IMR-90 (cell line): ENCODE measurements at regions not wholly inside any gene's neighbourhood (a gene's known extent, or its start where the extent isn't known, plus 50 kb on each side); places are given as distances from the start of the nearest gene placed in this dataset.

Source experiments
- ATAC-seq: fragments of 200-7000 bp; cut with Tn5 transposase; 2 replicates; pipeline ENCODE4 v1.9.1; 2020; ENCODE audit warnings: low read depth, mild to moderate bottlenecking, moderate library complexity
- BruUV-seq: library from RNA; stranded (reverse); fragments of 400-500 nt; replicated peaks from 2 replicates; lab custom pipeline; 2021; lab: Mats Ljungman, UMichigan
- CTCF ChIA-PET: fragments of 300-600 bp; formaldehyde crosslinking; extraction: SDS; loops from one replicate; lab custom pipeline; 2021; ENCODE audit warnings: antibody characterized with exemption; lab: Yijun Ruan, JAX
- POLR2A ChIA-PET: fragments of 300-600 bp; sonication (Branson Sonifier 250); formaldehyde crosslinking; loops from one replicate; lab custom pipeline; 2022; ENCODE audit warnings: antibody characterized with exemption; ENCODE audit not compliant: unreplicated experiment; lab: Charles Lee
- DNase-seq: peaks from one replicate; pipeline ENCODE4 v3.0.0; 2013
- H2AFZ ChIP-seq: replicated peaks from 2 replicates; pipeline ENCODE3; 2013; ENCODE audit warnings: low read length, mild to moderate bottlenecking; ENCODE audit not compliant: poor library complexity
- H2AK5ac ChIP-seq: 2 replicates; pipeline ENCODE4 v1.6.1; 2013; ENCODE audit warnings: low read depth, low read length, inconsistent platforms
- H2AK9ac ChIP-seq: replicated peaks from 2 replicates; pipeline ENCODE3; 2013; ENCODE audit warnings: mild to moderate bottlenecking, low read depth, low read length, moderate library complexity; ENCODE audit not compliant: poor library complexity
- H2BK120ac ChIP-seq: 2 replicates; pipeline ENCODE4 v1.6.1; 2013; ENCODE audit warnings: low read depth, low read length, inconsistent platforms
- H2BK15ac ChIP-seq: 3 replicates; pipeline ENCODE4 v1.6.1; 2013; ENCODE audit warnings: low read depth, low read length, inconsistent platforms
- H2BK20ac ChIP-seq: 2 replicates; pipeline ENCODE4 v1.6.1; 2013; ENCODE audit warnings: low read depth, mild to moderate bottlenecking, inconsistent platforms, low read length, moderate library complexity
- H2BK5ac ChIP-seq: 2 replicates; pipeline ENCODE4 v1.6.1; 2013; ENCODE audit warnings: mild to moderate bottlenecking, low read depth, low read length, inconsistent platforms; ENCODE audit not compliant: poor library complexity, severe bottlenecking
- H3K14ac ChIP-seq: replicated peaks from 2 replicates; pipeline ENCODE4 v1.6.1; 2013; ENCODE audit warnings: low read depth, low read length, inconsistent platforms
- H3K18ac ChIP-seq: 2 replicates; pipeline ENCODE4 v1.6.1; 2013; ENCODE audit warnings: low read depth, low read length, control low read depth
- H3K23ac ChIP-seq: 2 replicates; pipeline ENCODE4 v1.6.1; 2013; ENCODE audit warnings: low read depth, low read length, inconsistent platforms
- H3K27ac ChIP-seq: 2 replicates; pipeline ENCODE4 v1.5.1; 2013; ENCODE audit warnings: mild to moderate bottlenecking, control low read depth, low read length; ENCODE audit not compliant: insufficient read depth
- H3K27me3 ChIP-seq: 2 replicates; pipeline ENCODE4 v1.6.1; 2013; ENCODE audit warnings: low read length; ENCODE audit not compliant: control insufficient read depth, insufficient read depth
- H3K36me3 ChIP-seq: 2 replicates; pipeline ENCODE4 v1.6.1; 2013; ENCODE audit warnings: low read length, mixed read lengths; ENCODE audit not compliant: control insufficient read depth, insufficient read depth
- H3K4ac ChIP-seq: 2 replicates; pipeline ENCODE4 v1.6.1; 2013; ENCODE audit warnings: low read depth, low read length, inconsistent platforms
- H3K4me1 ChIP-seq: 2 replicates; pipeline ENCODE4 v1.6.1; 2013; ENCODE audit warnings: low read length, mixed read lengths; ENCODE audit not compliant: control insufficient read depth, insufficient read depth
- H3K4me2 ChIP-seq: 2 replicates; pipeline ENCODE4 v1.6.1; 2013; ENCODE audit warnings: low read depth, mild to moderate bottlenecking, control low read depth, low read length, moderate library complexity
- H3K4me3 ChIP-seq: 2 replicates; pipeline ENCODE4 v1.5.1; 2013; ENCODE audit warnings: low read depth, mild to moderate bottlenecking, control low read depth, low read length, moderate library complexity; ENCODE audit not compliant: insufficient read depth
- H3K56ac ChIP-seq: 2 replicates; pipeline ENCODE4 v1.6.1; 2013; ENCODE audit warnings: low read length, inconsistent platforms; ENCODE audit not compliant: insufficient read depth; ENCODE audit errors: extremely low read depth
- H3K79me1 ChIP-seq, 2 experiments: 2 replicates each; pipeline ENCODE4 v1.6.1; 2013; ENCODE audit warnings: low read length in 2 of 2, inconsistent platforms in 1 of 2, low read depth in 1 of 2
- H3K9ac ChIP-seq: 2 replicates; pipeline ENCODE4 v1.6.1; 2013; ENCODE audit warnings: low read depth, low read length, control low read depth
- H3K9me1 ChIP-seq: 2 replicates; pipeline ENCODE4 v1.6.1; 2013; ENCODE audit warnings: low read length, inconsistent platforms; ENCODE audit not compliant: insufficient read depth
- H3K9me3 ChIP-seq: 2 replicates; pipeline ENCODE4 v1.6.1; 2013; ENCODE audit warnings: low read length; ENCODE audit not compliant: control insufficient read depth, insufficient read depth
- H4K20me1 ChIP-seq: 2 replicates; pipeline ENCODE4 v1.6.1; 2013; ENCODE audit warnings: low read length, inconsistent platforms; ENCODE audit not compliant: insufficient read depth
- H4K5ac ChIP-seq: 2 replicates; pipeline ENCODE4 v1.6.1; 2013; ENCODE audit warnings: mild to moderate bottlenecking, low read depth, low read length, control low read depth
- H4K8ac ChIP-seq, 2 experiments: 2 replicates each; pipeline ENCODE4 v1.6.1; 2013; ENCODE audit warnings: low read depth in 2 of 2, low read length in 2 of 2, control low read depth in 1 of 2, inconsistent platforms in 1 of 2
- H4K91ac ChIP-seq: 2 replicates; pipeline ENCODE4 v1.6.1; 2013; ENCODE audit warnings: low read depth, low read length, inconsistent platforms; ENCODE audit not compliant: insufficient read depth
- BHLHE40 ChIP-seq: fragments of 150-350 bp; IDR thresholded peaks from 2 replicates; pipeline ENCODE4 v1.6.1; 2016; ENCODE audit warnings: mild to moderate bottlenecking, low read depth, low read length
- CEBPB ChIP-seq: IDR thresholded peaks from 2 replicates; pipeline ENCODE4 v1.6.1; 2012; ENCODE audit warnings: low read depth, low read length, improper control_type of control experiment
- CHD1 ChIP-seq: IDR thresholded peaks from 2 replicates; pipeline ENCODE4 v1.6.1; 2012; ENCODE audit warnings: low read depth, low read length, improper control_type of control experiment
- CTCF ChIP-seq: conservative IDR thresholded peaks from 2 replicates; pipeline ENCODE4 v1.5.1; 2012; ENCODE audit warnings: mild to moderate bottlenecking, low read depth, low read length, improper control_type of control experiment
- ELK1 ChIP-seq: fragments of 150-350 bp; IDR thresholded peaks from 2 replicates; pipeline ENCODE4 v1.6.1; 2016; ENCODE audit warnings: low read depth, mild to moderate bottlenecking, low read length, moderate library complexity, borderline replicate concordance
- FOS ChIP-seq: fragments of 150-350 bp; IDR thresholded peaks from 2 replicates; pipeline ENCODE4 v1.6.1; 2016; ENCODE audit warnings: low read depth, low read length
- MAFK ChIP-seq: IDR thresholded peaks from 2 replicates; pipeline ENCODE4 v1.6.1; 2012; ENCODE audit warnings: low read depth, low read length, improper control_type of control experiment
- MAZ ChIP-seq: IDR thresholded peaks from 2 replicates; pipeline ENCODE4 v1.6.1; 2012; ENCODE audit warnings: low read depth, mild to moderate bottlenecking, low read length, improper control_type of control experiment, moderate library complexity, borderline replicate concordance
- MXI1 ChIP-seq: IDR thresholded peaks from 2 replicates; pipeline ENCODE4 v1.6.1; 2012; ENCODE audit warnings: low read depth, mild to moderate bottlenecking, low read length, moderate library complexity, borderline replicate concordance
- NFE2L2 ChIP-seq: fragments of 150-350 bp; IDR thresholded peaks from 2 replicates; pipeline ENCODE4 v1.6.1; 2016; ENCODE audit warnings: low read depth, mild to moderate bottlenecking, low read length
- POLR2A ChIP-seq: IDR thresholded peaks from 2 replicates; pipeline ENCODE4 v1.6.1; 2012; ENCODE audit warnings: mild to moderate bottlenecking, low read depth, low read length
- RAD21 ChIP-seq: IDR thresholded peaks from 2 replicates; pipeline ENCODE4 v1.6.1; 2012; ENCODE audit warnings: low read length, improper control_type of control experiment
- RCOR1 ChIP-seq: IDR thresholded peaks from 2 replicates; pipeline ENCODE4 v1.6.1; 2012; ENCODE audit warnings: mild to moderate bottlenecking, low read length, improper control_type of control experiment; ENCODE audit not compliant: insufficient replicate concordance
- RFX5 ChIP-seq: IDR thresholded peaks from 2 replicates; pipeline ENCODE4 v1.8.0; 2012; ENCODE audit warnings: low read depth, mild to moderate bottlenecking, low read length, moderate library complexity
- SMC3 ChIP-seq: fragments of 150-350 bp; IDR thresholded peaks from 2 replicates; pipeline ENCODE4 v1.6.1; 2016; ENCODE audit warnings: low read depth, mild to moderate bottlenecking, antibody characterized with exemption, low read length, moderate library complexity
- USF2 ChIP-seq: fragments of 150-350 bp; IDR thresholded peaks from 2 replicates; pipeline ENCODE4 v1.6.1; 2017; ENCODE audit warnings: mild to moderate bottlenecking, antibody characterized with exemption, low read length, low read depth
- WGBS, 2 experiments: methylation state at CpG; one replicate each; pipeline versions ENCODE4 v1.1.5 to v1.1.7; 2013; ENCODE audit warnings: missing lambda C conversion rate in 2 of 2; ENCODE audit not compliant: insufficient read length in 1 of 2; ENCODE audit errors: extremely low coverage in 2 of 2; 5-methylcytosine and 5-hydroxymethylcytosine counted together
- dilution Hi-C: fragments of 300-500 bp; cut with HindIII; formaldehyde crosslinking; loops from one replicate; pipeline ENCODE4 v1.14.3; 2018; ENCODE audit warnings: low sequenced_read_pairs; ENCODE audit not compliant: unreplicated experiment
- in situ Hi-C: fragments of 300-500 bp; cut with MboI; formaldehyde crosslinking; loops from 3 replicates; pipeline ENCODE4 v1.14.3; 2019; ENCODE audit warnings: low sequenced_read_pairs, inconsistent platforms, mixed read lengths
- intact Hi-C: fragments of 100-400 bp; cut with micrococcal nuclease; formaldehyde crosslinking; loops from 2 replicates; pipeline ENCODE4 v1.10.0; 2022

GRCh38 chr10:24091256-24091655 is 117.7 kb upstream of the KIAA1217 start:
- no CpG with 5 or more reads among the region's 2 CpGs for WGBS, 2 experiments
- POLR2A ChIA-PET, result no interaction called here
- H3K4ac ChIP-seq, result no peak overlapping the region
- H3K56ac ChIP-seq, result no peak overlapping the region
- DNase-seq, result no peak
- no peak overlapping the region for H2BK20ac ChIP-seq
- no peak for TF ChIP-seq POLR2A
- no peak for TF ChIP-seq USF2
- no peak for TF ChIP-seq MAZ
- TF ChIP-seq MXI1, result no peak
- no peak for TF ChIP-seq MAFK
- no peak for TF ChIP-seq CHD1
- TF ChIP-seq SMC3, result no peak
- no peak for TF ChIP-seq NFE2L2
- TF ChIP-seq FOS, result no peak
- TF ChIP-seq CTCF, result no peak
- TF ChIP-seq CEBPB, result no peak
- no peak for TF ChIP-seq ELK1
- no peak for TF ChIP-seq RCOR1
- no peak for TF ChIP-seq RAD21
- no peak for TF ChIP-seq RFX5
- TF ChIP-seq BHLHE40, result no peak
- no peak for ATAC-seq
- no peak overlapping the region for H3K4me2 ChIP-seq
- in situ Hi-C loops, result no loop called here
- no peak overlapping the region for H3K18ac ChIP-seq
- no peaks in the 10 kb centered on the region for H3K9me1 ChIP-seq
- no peaks in the 10 kb centered on the region for H3K36me3 ChIP-seq
- no peak overlapping the region for H2AK5ac ChIP-seq
- H3K14ac ChIP-seq, result no peak overlapping the region
- H3K23ac ChIP-seq, result no peak overlapping the region
- H2AFZ ChIP-seq, result no peak overlapping the region
- no peak overlapping the region for H2BK5ac ChIP-seq
- H3K79me1 ChIP-seq, result no peaks in the 10 kb centered on the region
- H4K91ac ChIP-seq, result no peak overlapping the region
- no peak overlapping the region for H2AK9ac ChIP-seq
- H4K8ac ChIP-seq, result no peak overlapping the region
- dilution Hi-C loops, result no loop called here
- no TSS peak for BruUV-seq
- no peaks in the 10 kb centered on the region for H3K4me1 ChIP-seq
- no peaks in the 10 kb centered on the region for H4K20me1 ChIP-seq
- H3K27ac ChIP-seq, result no peak overlapping the region
- peaks cover 2% of the 10 kb centered on the region for H3K9me3 ChIP-seq
- CTCF ChIA-PET, result interaction anchor here (0.6 kb wide), 1 partner anchor 193 kb away, joined by 3 read pairs; no protein-coding TSS in a partner anchor
- intact Hi-C loops, result no loop called here
- H3K4me3 ChIP-seq, result no peak overlapping the region
- no peak overlapping the region for H2BK120ac ChIP-seq
- no peak overlapping the region for H3K9ac ChIP-seq
- H2BK15ac ChIP-seq, result no peak overlapping the region
- H3K27me3 ChIP-seq, result no peaks in the 10 kb centered on the region
- no peak overlapping the region for H4K5ac ChIP-seq
